Cardiac fibroblast (primary cell): ENCODE measurements at regions not wholly inside any gene's neighbourhood (a gene's known extent, or its start where the extent isn't known, plus 50 kb on each side); places are given as distances from the start of the nearest gene placed in this dataset.

Experiments used
- DNase-seq, 2 donors: peaks; one replicate each; pipeline versions ENCODE4 v3.0.0 to v3.0.0-alpha.2; 2010; ENCODE audit warnings: low read depth in 2 of 2
- H3K4me3 ChIP-seq, 2 donors: replicated peaks in 1 of 2; 1 replicate in 1 of 2; 2 replicates in 1 of 2; pipeline ENCODE4 v1.5.1; 2011; ENCODE audit warnings: low read depth in 2 of 2, low read length in 2 of 2, mild to moderate bottlenecking in 2 of 2, moderate library complexity in 1 of 2
- TF ChIP-seq, protein P1 (sequence below): IDR thresholded peaks from one replicate; pipeline ENCODE4 v1.5.1; 2011; ENCODE audit warnings: low read depth, mild to moderate bottlenecking, low read length, inconsistent platforms

- no peak overlapping the region for H3K4me3 ChIP-seq
- DNase-seq = no peak
- TF ChIP-seq, protein P1, sequence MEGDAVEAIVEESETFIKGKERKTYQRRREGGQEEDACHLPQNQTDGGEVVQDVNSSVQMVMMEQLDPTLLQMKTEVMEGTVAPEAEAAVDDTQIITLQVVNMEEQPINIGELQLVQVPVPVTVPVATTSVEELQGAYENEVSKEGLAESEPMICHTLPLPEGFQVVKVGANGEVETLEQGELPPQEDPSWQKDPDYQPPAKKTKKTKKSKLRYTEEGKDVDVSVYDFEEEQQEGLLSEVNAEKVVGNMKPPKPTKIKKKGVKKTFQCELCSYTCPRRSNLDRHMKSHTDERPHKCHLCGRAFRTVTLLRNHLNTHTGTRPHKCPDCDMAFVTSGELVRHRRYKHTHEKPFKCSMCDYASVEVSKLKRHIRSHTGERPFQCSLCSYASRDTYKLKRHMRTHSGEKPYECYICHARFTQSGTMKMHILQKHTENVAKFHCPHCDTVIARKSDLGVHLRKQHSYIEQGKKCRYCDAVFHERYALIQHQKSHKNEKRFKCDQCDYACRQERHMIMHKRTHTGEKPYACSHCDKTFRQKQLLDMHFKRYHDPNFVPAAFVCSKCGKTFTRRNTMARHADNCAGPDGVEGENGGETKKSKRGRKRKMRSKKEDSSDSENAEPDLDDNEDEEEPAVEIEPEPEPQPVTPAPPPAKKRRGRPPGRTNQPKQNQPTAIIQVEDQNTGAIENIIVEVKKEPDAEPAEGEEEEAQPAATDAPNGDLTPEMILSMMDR = no peak
Observed at GRCh38 chr15:55033574-55033973, 163.2 kb downstream of the RSL24D1 start.

DNA sequence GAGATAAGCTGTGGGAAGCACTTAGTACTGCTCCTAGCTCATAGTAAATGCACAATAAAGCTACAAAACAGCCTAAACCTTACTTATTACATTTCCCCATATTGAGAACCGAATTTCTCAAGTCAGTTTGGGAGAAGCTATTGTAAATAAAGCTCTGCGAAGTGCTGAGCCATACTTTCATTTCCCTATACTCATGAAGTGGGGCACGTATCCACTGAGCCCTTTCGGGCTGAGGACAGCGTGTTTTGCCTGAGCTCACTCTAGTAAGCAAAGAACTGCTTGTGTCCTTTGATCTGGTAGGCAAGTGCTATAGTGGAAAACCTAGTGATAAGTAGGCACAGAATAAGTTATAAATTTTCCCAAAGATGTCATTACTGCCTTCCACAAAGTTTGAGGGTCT is 165.0 kb downstream of the RSL24D1 start:
- no peak overlapping the region for H3K4me3 ChIP-seq
- no peak for DNase-seq
- TF ChIP-seq, protein P1 = no peak

GRCh38 chr15:55026381-55026780 is 170.4 kb downstream of the RSL24D1 start:
- no peak for DNase-seq
- no peak overlapping the region for H3K4me3 ChIP-seq

DNA sequence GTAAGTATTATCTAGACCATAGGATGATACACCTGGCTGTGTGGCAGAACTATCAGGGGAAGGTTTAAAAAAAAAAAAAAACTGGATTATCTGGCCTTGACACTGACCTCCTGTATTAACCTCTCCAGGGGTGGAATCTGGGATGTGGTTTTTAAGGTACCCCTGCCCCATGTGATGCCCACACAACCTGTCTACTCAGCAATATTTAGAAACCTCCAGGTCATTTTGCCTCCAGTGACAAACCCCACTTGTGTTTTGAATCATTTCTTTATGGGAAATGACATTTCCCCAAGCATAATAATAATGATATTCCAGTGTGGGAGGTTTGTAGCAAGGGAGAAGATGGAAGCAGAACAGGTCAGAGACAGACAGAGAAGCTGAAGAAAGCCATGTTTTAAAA is 179.1 kb downstream of the RSL24D1 start:
- no peak for DNase-seq
- TF ChIP-seq, protein P1 = no peak

More at GRCh38 chr15:55026381-55026780, 170.4 kb downstream of the RSL24D1 start:
- TF ChIP-seq, protein P1 = no peak

DNA sequence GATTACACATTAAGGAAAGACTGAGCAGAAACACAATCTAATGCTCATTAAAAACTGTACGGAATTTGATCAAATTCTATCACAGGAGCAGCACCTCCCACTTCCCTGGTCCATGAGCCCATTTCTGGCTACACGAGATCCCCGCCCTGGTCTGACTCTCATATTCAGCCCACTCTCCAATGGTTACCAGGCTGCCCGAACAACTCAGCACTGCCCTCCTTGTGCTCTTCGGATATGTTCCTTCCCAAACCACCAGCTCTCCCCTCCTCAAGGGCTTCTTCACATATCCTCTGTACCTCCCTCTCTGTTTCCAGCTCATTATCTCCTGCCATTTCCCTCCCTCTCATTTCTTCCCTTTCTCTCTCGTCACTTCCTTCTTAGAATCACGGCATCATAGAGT is 180.5 kb downstream of the RSL24D1 start:
- TF ChIP-seq, protein P1 = no peak
- no peak overlapping the region for H3K4me3 ChIP-seq
- DNase-seq = no peak

More for the DNA sequence above, 179.1 kb downstream of the RSL24D1 start:
- no peak overlapping the region for H3K4me3 ChIP-seq

- no peak overlapping the region for H3K4me3 ChIP-seq
- no peak for DNase-seq
- TF ChIP-seq, protein P1 = no peak
Observed at GRCh38 chr15:55015093-55015445, 181.7 kb downstream of the RSL24D1 start.

DNA sequence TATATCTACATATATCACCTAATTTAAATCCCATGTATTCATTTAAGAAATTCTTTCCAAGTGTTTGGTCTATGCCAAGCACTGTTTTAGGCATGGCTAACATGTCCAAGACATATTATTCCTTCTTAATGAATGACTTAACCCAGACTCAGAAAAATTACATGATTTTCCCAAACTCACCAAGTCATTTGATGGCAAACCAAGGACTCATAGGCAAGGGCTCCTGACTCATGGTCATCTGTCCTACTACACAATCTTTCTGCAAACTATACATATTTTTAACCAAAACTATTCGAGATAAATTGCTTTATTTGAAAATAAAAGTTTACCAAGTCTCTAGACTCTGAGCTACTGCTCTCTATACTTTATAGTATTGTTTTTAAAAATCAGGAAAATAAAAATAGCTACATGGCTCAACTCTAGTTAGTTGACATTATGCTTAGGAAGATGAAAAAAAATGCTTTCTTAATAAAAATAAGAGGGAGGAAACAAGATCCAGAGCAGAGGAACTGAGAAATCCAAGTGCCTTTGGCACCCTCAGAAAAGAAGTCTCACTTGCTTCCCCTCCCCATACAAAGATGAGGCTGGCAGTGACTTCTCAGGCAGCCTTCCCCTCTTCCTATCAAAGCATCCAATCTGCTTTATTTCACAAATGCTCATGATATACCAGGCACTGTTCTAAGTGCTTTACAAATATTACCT is 182.2 kb downstream of the RSL24D1 start:
- no peak overlapping the region for H3K4me3 ChIP-seq
- DNase-seq = no peak
- TF ChIP-seq, protein P1 = no peak
